Stimulated activated CD4-positive, alpha-beta T cell treated with anti-CD3 and anti-CD28 coated beads, Interleukin-2, amount 100 ng/mL, for 4 hours (primary cell): ENCODE measurements at regions not wholly inside any gene's neighbourhood (a gene's known extent, or its start where the extent isn't known, plus 50 kb on each side); places are given as distances from the start of the nearest gene placed in this dataset.

ENCODE experiments used
- DNase-seq: peaks from one replicate; pipeline ENCODE4 v3.0.0-alpha.2; 2020; ENCODE audit warnings: low read depth

GRCh38 chr10:130560116-130560515, 423.9 kb downstream of the GLRX3 start:
- no peak for DNase-seq

GRCh38 chr10:130560573-130560972, 424.4 kb downstream of the GLRX3 start:
- no peak for DNase-seq

- no peak for DNase-seq
These were observed 425.5 kb downstream of the GLRX3 start for GRCh38 chr10:130561681-130562080.

- no peak for DNase-seq
These were observed 430.8 kb downstream of the GLRX3 start for GRCh38 chr10:130567011-130567410.

GRCh38 chr10:130567436-130567835, 431.2 kb downstream of the GLRX3 start:
- DNase-seq: no peak

- no peak for DNase-seq
These were observed 432.1 kb downstream of the GLRX3 start for GRCh38 chr10:130568246-130568645.

DNA sequence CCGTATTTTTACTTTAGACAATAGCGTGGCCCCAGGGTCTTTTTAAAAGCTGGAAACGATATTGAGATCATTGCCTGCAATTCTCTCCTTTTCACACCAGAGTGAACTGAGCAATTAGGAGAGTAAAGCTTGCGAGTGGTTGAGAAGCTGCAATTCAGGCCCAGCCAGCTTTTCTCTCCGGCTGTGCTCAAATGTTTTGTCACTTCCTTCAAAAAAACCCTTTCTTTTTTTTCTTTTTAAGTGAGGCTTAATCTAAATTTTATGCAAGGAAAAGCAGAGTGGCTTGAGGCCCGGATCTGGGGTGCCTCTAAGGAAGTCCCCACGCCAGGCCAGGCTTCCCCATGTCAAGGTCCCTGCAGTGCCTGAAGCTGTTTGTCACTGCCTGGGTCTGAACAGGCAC, 433.9 kb downstream of the GLRX3 start:
- DNase-seq: no peak

GRCh38 chr10:130571674-130572073, 435.5 kb downstream of the GLRX3 start:
- DNase-seq: no peak

DNA sequence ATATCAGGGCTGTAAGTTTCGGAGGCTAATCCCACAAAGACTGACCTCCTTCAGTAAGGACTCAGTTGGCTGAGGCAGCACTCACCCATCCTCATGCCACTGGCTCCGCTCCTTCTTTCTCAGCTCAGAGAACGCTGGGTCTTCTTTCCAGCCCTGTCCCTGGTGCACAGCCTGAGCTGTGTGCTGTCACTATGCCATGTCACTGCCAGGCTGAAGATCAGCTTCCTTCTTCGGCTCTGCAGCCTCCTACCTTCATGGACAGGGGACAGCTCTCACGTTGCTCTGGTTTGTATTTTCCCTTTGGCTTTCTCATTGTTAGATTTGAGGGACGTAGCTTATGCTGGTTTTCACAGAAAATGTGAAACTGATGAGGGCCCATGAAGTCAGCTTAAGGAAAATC, 437.3 kb downstream of the GLRX3 start:
- DNase-seq: no peak

DNA sequence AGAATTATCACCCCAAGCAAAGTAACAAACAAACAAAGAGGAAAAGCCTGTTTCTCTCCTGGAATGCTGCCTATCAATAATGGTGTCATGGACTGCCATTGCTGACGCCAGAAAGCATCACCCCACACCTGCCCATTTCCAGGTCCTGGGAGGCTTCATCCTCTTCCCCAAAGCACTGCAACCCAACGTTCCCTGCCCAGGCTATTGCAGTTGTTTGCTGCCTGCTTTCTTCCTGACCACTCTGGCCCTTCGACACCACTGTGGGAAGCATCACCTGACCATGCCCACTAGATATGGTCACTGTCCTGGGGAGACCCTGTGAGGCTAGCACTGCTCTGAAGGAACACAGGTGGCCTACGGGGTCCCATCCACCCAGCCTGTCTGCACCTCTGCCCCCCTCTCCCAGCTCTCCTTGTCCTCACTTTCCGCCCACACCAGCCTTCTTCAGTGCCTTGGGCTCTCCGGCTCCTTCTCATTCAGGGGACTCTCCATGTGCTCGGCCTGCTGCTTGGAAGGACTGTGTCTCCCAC, 439.6 kb downstream of the GLRX3 start:
- DNase-seq: no peak

DNA sequence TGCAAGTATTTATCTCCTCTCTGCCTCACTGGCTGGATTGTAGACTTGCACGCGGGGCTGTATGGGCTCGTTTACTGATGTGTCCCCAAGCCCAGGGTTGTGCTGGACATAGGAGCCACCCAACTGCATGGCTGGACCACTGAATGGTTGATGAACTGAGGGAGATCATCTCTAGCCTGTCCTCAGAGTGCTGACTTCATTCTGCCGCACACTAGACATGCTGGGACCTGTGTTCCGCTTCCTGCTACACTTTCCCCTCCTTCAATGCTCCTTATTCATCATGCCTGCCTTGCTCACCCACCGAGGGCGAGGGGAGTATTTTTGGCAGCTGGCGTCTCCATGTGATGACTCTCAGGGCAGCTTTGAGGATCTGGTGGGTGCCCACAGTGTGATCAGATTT, 440.2 kb downstream of the GLRX3 start:
- no peak for DNase-seq

DNA sequence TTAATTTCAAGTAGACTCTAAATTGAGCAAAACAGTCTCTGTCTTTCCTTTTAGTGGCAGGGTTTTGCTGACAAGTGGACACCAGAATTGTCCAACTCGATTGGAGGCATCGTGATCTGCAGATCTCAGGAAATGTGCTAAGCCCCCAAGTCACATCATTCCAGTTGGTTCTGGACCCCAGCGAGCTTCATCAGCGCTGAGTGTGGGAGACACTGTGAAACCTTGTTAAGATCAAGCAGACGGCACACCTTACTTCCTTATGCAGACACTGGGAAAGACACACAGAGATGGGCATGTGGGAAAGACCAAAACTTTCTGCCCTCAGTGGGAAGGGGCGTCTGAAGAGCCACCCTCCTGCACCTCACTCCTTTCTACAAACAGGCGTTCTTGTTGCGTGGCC, 440.8 kb downstream of the GLRX3 start:
- no peak for DNase-seq

- no peak for DNase-seq
These were observed 442.5 kb downstream of the GLRX3 start for GRCh38 chr10:130578532-130579289.

DNA sequence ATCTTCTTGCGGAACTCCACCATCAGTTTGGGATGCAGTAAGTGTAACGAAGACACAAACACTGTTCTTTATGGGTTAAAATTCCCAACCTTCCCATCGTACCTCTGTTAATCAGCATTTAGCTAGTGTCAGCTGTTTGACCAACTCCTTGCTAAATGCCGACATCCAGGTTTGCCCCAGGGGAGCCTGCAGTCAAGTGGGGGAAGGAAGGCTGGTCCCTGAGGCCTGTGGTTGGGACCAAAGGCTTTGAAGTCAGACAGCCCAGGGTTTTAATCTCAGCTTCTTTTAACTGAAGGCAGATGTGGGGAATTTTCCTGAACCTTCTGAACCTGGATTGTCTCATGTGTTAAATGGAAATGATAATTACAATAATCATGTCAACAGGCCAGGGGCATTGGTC, 443.7 kb downstream of the GLRX3 start:
- no peak for DNase-seq

DNA sequence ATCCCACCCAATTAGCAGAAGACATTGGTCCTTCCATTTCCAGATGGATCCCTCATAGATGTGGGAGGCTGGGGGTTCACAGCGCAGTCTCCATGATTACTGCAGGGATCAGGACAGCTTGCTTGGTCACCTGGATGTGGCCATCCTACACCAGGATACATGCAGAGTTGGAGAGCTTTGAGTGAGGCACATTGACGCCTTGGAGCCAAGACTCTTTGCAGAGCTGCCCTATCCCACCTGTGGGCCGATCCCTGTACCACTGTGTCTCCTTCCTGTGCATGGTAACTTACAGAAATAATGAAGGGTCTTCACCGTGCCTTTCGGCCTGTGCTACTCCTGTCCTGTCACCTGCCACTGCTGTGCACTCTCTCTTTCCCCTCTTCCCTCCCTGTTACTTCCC, 444.8 kb downstream of the GLRX3 start:
- no peak for DNase-seq

DNA sequence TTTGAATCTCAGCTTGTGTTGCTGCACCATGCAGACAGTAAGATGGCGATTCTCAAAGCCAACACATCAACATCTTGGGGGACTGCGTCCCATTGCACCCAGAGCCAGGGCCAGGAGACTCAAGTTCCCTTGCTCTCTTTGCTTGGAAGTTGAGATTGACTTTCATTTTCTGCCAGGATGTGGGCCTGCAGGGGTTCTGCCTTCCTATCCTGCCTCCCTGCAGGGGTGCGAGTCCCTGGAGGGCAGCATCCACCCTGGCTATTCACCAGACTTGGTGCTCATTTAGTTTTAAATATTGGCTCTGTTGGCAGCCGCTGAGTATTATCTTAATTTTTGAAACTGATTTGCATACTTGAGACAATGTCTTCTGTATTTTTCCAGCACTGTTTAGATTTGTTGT, 451.5 kb downstream of the GLRX3 start:
- no peak for DNase-seq

GRCh38 chr10:130606001-130606405, 469.8 kb downstream of the GLRX3 start:
- no peak for DNase-seq

- no peak for DNase-seq
These were observed 471.2 kb downstream of the GLRX3 start for GRCh38 chr10:130607366-130607765.

GRCh38 chr10:130611239-130611638, 475.0 kb downstream of the GLRX3 start:
- DNase-seq: no peak

DNA sequence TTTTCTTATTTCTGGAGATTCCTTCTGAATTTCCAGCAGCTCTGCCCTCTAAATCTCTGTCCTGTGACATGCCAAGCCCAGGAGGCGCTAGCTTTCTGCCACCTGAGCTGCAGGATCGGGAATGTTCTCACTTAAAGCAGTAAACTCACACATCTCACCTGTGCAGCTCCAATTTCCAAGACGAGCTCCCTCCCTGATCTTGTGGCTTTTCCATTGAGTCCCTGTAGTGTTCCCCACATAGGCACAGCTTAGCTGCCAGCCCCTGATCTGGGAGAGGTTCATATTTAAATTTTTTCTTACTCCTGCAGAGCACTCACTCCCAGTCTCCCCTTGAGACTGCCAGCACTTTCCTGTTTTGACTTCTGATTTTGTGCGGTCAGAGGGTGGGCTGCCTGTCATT, 479.3 kb downstream of the GLRX3 start:
- no peak for DNase-seq

GRCh38 chr10:130617985-130618384, 481.8 kb downstream of the GLRX3 start:
- DNase-seq: no peak

- no peak for DNase-seq
These were observed 482.5 kb downstream of the GLRX3 start for GRCh38 chr10:130618647-130619046.

DNA sequence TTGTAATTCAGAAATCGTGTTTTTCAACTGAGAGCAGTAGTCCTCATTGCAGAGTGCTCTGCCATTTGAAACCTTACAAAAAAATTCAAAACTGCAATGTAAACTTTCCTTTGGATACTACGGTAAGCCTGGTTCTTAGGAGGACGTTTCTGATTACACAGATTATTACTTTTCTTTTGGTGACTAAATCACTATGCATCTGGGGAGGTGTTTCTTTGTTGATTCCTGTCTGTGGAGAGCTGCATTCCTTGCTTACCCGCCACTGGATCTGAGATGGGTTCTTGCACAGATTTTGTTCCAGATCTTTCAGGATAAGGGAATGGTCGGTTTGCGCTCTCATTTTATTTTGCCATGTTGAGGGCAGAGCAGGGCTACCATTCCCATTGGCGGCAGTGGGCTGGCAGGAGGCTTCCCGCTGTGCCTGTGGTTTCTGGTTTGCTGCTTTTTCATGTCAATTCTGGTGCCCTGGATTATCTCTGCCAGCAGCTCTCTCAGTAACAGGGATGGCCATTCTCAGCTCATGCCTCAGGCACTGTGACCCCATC, 485.1 kb downstream of the GLRX3 start:
- no peak for DNase-seq
